ENCODE measurements at regions not wholly inside any gene's neighbourhood (a gene's known extent, or its start where the extent isn't known, plus 50 kb on each side); places are given as distances from the start of the nearest gene placed in this dataset.
"Not testable (repeated sequence)": the region's sequence is repeated elsewhere in the genome, so short reads cannot be mapped to it uniquely, and the experiment has no call there.

- no peak for DNase-seq
Observed at GRCh38 chr6:103870970-103871369, 988.7 kb downstream of the HACE1 start.

GRCh38 chr6:103862297-103862696, 997.4 kb downstream of the HACE1 start:
- DNase-seq: no peak

- DNase-seq: no peak
Observed at GRCh38 chr6:103858003-103858402, 1001.7 kb downstream of the HACE1 start.

DNA sequence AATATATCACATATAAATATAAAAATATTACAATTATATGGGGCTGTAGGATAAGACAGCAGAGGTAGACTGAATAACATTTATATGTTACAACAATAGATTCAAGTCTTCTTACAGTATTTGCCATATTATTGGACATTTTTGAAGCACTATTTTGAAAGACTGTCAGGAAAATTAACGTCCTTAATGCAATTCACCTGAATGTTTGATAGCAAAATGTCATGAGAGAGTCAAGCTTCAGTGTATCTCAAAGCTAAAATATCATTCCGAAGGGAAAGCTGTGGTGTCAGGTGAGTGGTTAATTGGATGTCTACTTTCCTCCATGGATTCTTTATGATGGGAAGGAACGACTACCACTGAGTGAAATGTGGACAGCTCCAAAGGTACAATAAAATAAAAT, 1004.0 kb downstream of the HACE1 start:
- DNase-seq: no peak

DNA sequence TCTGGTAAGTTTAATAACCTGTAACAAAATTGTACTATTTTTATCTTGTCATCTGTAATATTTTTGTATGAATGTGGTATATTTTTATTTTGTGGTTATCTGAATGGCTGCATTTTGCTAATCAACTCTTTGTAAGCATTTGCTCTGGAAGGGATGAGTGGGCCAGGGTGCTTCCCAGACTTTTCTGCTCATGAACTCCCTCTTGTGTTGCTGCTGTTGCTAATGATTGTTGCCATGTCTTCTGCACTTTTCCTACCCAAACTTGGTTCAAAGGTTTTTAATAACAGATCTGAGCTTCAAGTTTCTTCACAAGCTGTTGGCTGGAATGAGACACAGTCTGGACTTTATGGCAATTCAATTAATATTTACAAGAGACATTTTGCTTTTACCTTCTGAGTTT, 1005.7 kb downstream of the HACE1 start:
- no peak for DNase-seq

DNA sequence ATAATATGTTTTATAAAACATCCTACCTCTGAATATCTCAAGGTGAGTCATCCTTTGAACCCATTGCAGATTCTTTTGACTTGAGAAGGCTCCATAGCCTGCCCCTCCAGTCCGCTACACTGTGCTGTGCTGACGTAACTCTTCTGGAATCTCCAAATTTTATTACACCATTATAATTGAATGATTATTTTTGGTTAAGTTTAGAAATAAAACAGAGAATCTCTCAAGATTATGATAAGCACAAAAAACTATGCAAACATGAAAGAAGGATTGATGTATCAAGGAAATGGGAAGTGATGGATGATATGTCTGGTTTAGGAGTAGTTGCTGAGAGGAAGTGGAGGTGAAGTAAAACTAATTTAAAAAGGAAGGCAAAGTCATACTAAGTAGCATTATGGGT, 1021.3 kb downstream of the HACE1 start:
- no peak for DNase-seq

DNA sequence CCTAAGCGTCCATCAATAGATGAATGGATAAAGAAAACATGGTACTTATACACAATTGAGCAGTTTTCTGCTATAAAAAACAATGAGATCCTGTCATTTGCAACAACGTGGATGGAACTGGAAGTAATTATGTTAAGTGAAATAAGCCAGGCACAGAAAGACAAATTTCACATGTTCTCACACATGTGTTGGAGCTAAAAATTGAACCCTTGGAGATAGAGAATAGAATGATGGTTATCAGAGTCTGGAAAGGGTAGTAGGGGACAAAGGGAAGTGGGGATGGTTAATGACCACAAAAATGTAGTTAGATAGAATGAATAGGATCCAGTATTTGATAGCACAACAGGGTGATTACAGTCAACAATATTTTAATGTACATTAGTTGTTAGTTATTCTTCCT, 1033.5 kb downstream of the HACE1 start:
- no peak for DNase-seq

DNA sequence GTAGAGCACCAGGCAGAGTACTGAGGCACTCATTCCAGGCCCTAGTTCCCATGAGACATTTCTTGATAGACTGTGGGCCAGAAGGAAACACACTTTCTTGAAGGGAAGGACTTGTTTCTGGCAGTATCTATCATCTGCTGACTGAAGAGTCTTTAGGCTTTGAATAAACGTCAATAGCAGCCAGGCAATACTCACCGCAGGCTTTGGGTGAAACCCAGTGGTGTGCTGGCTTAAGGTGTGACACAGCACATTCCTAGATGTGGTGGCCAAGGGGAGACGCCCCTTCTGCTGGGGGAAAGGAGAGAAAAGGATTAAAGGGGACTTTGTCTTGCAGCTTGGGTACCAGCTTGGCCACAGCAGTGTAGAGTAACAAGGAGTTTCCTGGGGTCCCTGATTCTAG, 1039.6 kb downstream of the HACE1 start:
- no peak for DNase-seq

- DNase-seq: no peak
Observed at GRCh38 chr6:103819509-103819908, 1040.2 kb downstream of the HACE1 start.

DNA sequence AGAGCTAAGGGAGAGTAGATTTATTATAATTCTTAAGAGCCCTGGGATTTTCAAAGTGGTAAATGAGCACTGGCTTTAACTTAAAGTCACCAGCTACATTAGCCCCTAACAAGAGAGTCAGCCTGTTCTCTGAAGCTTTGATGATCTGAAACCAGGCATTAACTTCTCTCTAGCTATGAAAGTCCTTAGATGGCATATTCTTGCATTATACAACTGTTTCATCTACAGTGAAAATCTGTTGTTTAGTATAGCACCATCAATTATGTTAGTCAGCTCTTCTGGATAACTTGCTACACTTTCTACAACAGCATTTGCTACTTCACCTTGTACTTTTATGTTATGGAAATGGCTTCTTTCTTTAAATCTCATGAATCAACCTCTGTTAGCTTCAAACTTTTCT, 1046.7 kb downstream of the HACE1 start:
- DNase-seq: no peak

DNA sequence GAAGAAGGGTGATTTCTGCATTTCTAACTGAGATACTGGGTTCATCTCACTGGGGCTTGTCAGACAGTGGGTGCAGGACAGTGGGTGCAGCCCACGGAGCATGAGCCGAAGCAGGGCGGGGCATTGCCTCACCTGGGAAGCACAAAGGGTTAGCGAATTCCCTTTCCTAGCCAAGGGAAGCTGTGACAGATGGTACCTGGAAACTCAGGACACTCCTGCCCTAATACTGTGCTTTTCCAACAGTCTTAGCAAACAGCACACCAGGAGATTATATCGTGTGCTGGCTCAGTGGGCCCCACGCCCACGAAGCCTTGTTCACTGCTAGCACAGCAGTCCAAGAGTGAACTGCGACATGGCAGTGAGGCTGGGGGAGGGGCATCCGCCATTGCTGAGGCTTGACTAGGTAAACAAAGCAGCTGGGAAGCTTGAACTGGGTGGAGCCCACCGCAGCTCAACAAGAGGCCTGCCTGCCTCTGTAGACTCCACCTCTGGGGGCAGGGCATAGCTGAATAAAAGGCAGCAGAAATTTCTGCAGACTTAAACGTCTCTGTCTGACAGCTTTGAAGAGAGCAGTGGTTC, 1057.7 kb downstream of the HACE1 start:
- DNase-seq: not testable (repeated sequence)

- DNase-seq: no peak
Observed at GRCh38 chr6:103799971-103800670, 1059.6 kb downstream of the HACE1 start.

DNA sequence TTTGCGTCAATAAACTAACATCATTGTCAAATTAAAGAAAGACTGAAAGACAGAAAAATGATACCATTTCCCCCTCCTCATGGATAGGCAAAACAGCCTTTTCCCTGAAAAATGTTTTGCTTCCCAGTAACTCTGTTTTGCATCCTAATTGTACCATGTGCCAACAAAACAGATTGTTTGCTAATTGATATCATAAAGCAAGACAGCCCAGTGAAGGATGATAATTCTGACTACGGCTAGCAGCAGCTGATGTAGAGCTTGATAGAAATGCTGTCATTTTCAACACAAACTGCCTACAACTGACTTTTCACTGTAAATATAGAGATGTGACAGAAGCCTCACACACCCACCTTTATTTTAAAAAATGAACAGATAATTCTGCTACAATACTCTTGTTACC, 1061.6 kb downstream of the HACE1 start:
- DNase-seq: no peak

- no peak for DNase-seq
Observed at GRCh38 chr6:103797738-103798137, 1062.0 kb downstream of the HACE1 start.

DNA sequence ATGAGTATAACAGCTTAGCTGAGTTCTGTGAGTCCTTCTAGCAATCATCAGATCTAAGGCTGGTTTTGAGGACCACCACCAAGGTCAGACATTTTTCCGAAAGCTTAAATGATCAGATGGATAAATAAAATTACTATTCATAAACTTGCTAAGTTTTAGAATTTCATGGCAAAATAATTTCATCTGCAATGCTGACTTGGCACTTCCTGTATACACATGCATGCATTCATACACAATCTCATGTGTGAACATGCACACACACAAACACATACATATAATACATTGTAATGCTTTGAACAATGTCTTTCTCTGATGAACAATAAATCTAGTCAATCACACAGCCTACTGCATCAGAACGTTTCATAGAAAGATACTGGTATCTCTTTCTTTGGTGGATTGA, 1068.3 kb downstream of the HACE1 start:
- DNase-seq: no peak

- DNase-seq: no peak
Observed at GRCh38 chr6:103784117-103784516, 1075.6 kb downstream of the HACE1 start.

DNA sequence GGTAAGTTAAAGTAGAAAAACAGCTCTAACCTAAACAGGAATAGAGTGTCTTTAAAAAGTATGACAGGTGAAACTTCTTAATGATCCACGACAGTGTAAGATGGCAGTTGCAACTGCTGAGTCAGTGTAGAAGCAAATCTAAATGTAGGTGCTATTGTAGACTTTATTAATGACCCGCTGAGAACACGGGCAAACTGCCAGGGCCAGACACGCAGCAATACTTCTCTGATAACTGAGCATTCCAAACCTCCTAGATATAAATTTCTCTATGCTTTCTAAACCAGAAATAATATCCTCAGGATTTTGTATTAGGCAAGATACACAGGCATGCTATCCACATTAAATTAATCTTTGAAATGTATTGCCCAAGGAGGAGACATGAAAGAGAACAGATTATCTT, 1076.4 kb downstream of the HACE1 start:
- DNase-seq: no peak

- DNase-seq: no peak
Observed at GRCh38 chr6:103769431-103769830, 1090.3 kb downstream of the HACE1 start.

- DNase-seq: no peak
Observed at GRCh38 chr6:103750603-103751002, 1109.1 kb downstream of the HACE1 start.

GRCh38 chr6:103734016-103734415, 1125.7 kb downstream of the HACE1 start:
- no peak for DNase-seq

DNA sequence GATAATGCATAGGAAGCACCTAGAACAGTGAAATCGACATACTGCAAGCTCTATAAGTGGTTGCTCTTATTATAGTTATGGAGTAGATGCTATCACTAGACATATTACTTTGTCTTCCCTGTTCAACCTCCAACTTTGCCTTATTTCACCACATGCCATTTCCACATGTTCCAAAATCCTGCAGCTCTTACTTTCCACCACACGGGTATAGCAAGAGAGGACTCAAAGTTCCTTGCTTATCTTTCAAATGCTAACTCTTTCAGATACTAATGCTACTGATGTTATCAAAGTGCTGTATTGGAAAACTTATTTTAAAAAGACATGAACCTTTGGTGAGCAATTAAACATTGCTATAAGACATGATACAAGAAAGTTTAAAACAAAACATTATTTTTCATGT, 1130.1 kb downstream of the HACE1 start:
- DNase-seq: no peak

DNA sequence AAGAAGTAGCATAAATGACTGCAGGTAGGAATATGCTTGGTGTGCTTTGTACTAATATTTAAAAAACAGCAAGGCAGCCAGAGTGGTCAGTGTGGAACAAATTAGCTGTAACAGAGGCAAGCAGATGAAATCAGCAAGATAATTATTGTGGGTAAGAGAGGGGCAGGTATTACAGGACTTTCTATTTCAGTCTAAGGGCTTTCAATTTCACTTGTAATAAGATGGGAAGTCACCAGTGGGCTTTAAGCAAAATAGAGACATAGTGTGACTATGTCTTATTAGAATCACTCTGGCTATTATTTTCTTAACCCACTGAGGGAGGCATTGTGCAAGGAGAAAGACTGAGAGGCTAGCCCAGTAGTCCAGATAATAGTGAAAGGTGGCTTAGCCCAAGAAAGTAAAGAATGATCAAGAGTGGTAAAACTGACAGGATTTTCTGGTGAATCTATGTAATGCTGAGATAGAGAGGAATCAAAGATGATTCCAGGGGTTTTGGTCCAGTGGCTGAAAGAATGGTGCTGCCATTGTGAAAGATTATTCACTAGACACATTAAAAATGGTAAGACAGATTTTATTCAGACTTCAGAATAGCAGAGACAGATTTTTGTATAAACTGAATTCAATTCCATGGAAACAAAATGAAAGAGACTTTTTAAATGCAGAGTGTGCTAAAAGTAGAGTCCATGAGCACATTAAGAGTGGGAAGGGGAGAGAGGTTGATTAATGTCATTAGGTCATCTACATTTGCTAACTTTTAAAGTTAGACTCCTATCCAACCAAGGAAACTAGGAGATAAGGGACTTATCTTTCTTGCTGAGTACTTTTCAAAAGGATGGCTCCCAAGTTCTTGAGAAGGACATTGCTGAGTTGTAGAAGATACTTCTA, 1136.0 kb downstream of the HACE1 start:
- DNase-seq: no peak

GRCh38 chr6:103722683-103723082, 1137.0 kb downstream of the HACE1 start:
- no peak for DNase-seq

DNA sequence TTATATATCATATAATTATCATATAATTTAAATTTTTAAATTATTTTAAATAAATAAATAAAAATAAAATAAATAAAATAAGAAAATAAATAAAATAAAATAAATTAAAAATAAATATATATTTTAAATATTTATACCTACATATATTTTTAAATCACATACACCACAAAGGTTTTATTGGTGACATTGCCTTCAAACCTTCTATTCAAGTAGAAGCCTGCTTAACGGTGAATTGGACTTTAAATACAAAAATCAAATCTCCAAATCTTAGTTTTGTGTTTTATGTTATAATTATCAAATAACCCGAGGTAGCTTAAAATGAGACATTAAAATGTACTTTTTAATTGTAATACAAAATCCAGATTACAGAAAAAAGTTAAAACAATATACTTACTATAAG, 1137.8 kb downstream of the HACE1 start:
- DNase-seq: no peak

Measured in SIG-M5 (cell line).